ENCODE measurements at regions not wholly inside any gene's neighbourhood (a gene's known extent, or its start where the extent isn't known, plus 50 kb on each side); places are given as distances from the start of the nearest gene placed in this dataset.

DNA sequence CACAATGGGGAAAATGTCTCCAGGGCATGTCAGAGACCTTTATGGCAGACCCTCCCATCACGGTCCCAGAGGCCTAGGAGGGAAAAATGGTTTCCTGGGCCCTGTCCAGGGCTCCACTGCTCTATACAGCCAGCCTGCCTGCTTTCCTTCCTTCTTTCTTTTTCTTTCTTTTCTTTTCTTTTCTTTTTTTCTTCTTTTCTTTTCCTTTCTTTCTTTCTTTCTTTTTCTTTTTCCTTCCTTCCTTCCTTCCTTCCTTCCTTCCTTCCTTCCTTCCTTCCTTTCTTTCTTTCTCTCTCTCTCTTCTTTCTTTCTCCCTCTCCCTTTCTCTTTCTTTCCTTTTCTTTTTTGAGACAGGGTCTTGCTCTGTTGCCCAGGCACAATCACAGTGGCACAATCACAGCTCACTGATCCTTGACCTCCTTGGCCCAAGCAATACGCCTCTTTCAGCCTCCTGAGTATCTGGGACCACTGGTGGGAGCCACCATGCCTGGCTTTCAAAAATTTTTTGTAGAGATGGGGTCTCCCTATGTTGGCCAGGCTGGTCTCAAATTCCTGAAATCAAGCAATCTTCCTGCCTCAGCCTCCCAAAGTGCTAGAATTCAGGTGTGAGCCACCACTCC is 106.9 kb downstream of the BACH1 start:
- no peaks in the 10 kb centered on the region for H3K4me1 Mint-ChIP-seq
- no peak overlapping the region for H3K27ac ChIP-seq (ENCODE audit: low read depth, low read length)
- DNase-seq: no peak
- H3K9me3 Mint-ChIP-seq: peaks cover 20% of the 10 kb centered on the region
- WGBS, 2 experiments (ENCODE audit: insufficient coverage in 1 of 2, insufficient read length in 1 of 2): 84 to 100% methylated on average over 2 of the region's 2 CpGs
- H3K9me3 ChIP-seq (ENCODE audit: control insufficient read depth, low read length): no peaks in the 10 kb centered on the region
- H3K4me3 ChIP-seq (ENCODE audit: low read length): no peak overlapping the region
- H3K27ac Mint-ChIP-seq: no peak overlapping the region
- no peaks in the 10 kb centered on the region for H3K27me3 ChIP-seq (ENCODE audit: control insufficient read depth, insufficient read depth, low read length, poor library complexity, severe bottlenecking)
- no peaks in the 10 kb centered on the region for H3K27me3 Mint-ChIP-seq (ENCODE audit: insufficient read depth)
- peaks cover 11% of the 10 kb centered on the region for H3K36me3 Mint-ChIP-seq (ENCODE audit: low read depth)
- H3K4me1 ChIP-seq (ENCODE audit: control insufficient read depth, insufficient read depth, low read length): no peaks in the 10 kb centered on the region
- no peak overlapping the region for H3K4me3 Mint-ChIP-seq
- TF ChIP-seq, protein P1, sequence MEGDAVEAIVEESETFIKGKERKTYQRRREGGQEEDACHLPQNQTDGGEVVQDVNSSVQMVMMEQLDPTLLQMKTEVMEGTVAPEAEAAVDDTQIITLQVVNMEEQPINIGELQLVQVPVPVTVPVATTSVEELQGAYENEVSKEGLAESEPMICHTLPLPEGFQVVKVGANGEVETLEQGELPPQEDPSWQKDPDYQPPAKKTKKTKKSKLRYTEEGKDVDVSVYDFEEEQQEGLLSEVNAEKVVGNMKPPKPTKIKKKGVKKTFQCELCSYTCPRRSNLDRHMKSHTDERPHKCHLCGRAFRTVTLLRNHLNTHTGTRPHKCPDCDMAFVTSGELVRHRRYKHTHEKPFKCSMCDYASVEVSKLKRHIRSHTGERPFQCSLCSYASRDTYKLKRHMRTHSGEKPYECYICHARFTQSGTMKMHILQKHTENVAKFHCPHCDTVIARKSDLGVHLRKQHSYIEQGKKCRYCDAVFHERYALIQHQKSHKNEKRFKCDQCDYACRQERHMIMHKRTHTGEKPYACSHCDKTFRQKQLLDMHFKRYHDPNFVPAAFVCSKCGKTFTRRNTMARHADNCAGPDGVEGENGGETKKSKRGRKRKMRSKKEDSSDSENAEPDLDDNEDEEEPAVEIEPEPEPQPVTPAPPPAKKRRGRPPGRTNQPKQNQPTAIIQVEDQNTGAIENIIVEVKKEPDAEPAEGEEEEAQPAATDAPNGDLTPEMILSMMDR (conservative IDR thresholded peaks at IDR 0.05): no peak
- no peak overlapping the region for H3K9ac ChIP-seq (ENCODE audit: extremely low read depth, low read length, poor library complexity, severe bottlenecking)
- H3K36me3 ChIP-seq (ENCODE audit: control insufficient read depth, insufficient read depth, low read length): no peaks in the 10 kb centered on the region

DNA sequence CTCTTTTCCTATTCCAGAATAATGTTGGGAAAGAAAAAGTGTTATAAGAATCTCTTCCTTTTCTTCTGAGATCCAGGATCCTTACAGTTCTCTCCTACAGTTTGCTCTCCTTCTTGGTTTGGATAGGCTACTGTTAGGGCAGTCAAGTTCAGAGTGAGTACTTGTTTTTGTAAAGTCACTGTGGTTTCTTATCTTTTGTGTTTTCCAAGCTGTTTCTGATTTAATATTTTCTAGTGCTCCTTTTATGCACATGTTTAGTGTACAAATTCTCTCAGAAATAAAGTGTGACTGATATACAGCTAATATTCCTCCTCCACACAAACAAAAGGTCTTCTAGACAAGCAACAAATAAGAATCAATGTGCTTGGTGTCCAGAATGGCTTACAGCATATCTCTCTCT is 107.7 kb downstream of the BACH1 start:
- Mint-ChIP-seq H3K27me3 (ENCODE audit: insufficient read depth) (no peaks in the 10 kb centered on the region), H3K27ac (no peak overlapping the region), H3K4me1 (no peaks in the 10 kb centered on the region), H3K9me3 (peaks cover 19% of the 10 kb centered on the region), H3K4me3 (no peak overlapping the region), H3K36me3 (ENCODE audit: low read depth) (peaks cover 9% of the 10 kb centered on the region)
- Histone ChIP-seq H3K4me3 (ENCODE audit: low read length) (no peak overlapping the region), H3K27ac (ENCODE audit: low read depth, low read length) (no peak overlapping the region), H3K9ac (ENCODE audit: extremely low read depth, low read length, poor library complexity, severe bottlenecking) (no peak overlapping the region), H3K4me1 (ENCODE audit: control insufficient read depth, insufficient read depth, low read length) (no peaks in the 10 kb centered on the region), H3K9me3 (ENCODE audit: control insufficient read depth, low read length) (no peaks in the 10 kb centered on the region), H3K36me3 (ENCODE audit: control insufficient read depth, insufficient read depth, low read length) (no peaks in the 10 kb centered on the region), H3K27me3 (ENCODE audit: control insufficient read depth, insufficient read depth, low read length, poor library complexity, severe bottlenecking) (no peaks in the 10 kb centered on the region)
- no peak for DNase-seq
- TF ChIP-seq, protein P1 (conservative IDR thresholded peaks at IDR 0.05): no peak

DNA sequence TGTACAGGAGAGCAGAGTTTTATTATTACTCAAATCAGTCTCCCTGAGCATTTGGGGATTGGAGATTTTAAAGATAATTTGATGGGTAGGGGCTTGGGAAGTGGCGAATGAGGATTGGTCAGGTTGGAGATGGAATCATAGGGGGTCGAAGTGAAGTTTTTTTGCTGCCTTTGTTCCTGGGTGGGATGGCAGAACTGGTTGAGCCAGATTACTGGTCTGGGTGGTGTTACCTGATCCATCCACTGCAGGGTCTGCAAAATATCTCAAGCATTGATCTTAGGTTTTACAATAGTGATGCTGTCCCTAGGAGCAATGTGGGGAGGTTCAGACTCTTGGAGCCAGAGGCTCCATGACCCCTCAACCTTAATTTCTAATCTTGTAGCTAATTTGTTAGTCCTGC is 108.8 kb downstream of the BACH1 start:
- Mint-ChIP-seq H3K4me3 (no peak overlapping the region), H3K9me3 (peaks cover 19% of the 10 kb centered on the region), H3K36me3 (ENCODE audit: low read depth) (peaks cover 9% of the 10 kb centered on the region), H3K27me3 (ENCODE audit: insufficient read depth) (no peaks in the 10 kb centered on the region), H3K27ac (no peak overlapping the region), H3K4me1 (no peaks in the 10 kb centered on the region)
- no peak for DNase-seq
- Histone ChIP-seq H3K4me3 (ENCODE audit: low read length) (no peak overlapping the region), H3K9ac (ENCODE audit: extremely low read depth, low read length, poor library complexity, severe bottlenecking) (no peak overlapping the region), H3K36me3 (ENCODE audit: control insufficient read depth, insufficient read depth, low read length) (no peaks in the 10 kb centered on the region), H3K4me1 (ENCODE audit: control insufficient read depth, insufficient read depth, low read length) (no peaks in the 10 kb centered on the region), H3K27ac (ENCODE audit: low read depth, low read length) (no peak overlapping the region), H3K27me3 (ENCODE audit: control insufficient read depth, insufficient read depth, low read length, poor library complexity, severe bottlenecking) (no peaks in the 10 kb centered on the region), H3K9me3 (ENCODE audit: control insufficient read depth, low read length) (no peaks in the 10 kb centered on the region)
- TF ChIP-seq, protein P1 (conservative IDR thresholded peaks at IDR 0.05): no peak
- WGBS, 2 experiments (ENCODE audit: insufficient coverage in 1 of 2, insufficient read length in 1 of 2): 79 to 93% methylated on average over 2 of the region's 2 CpGs
